ENCODE measurements at regions not wholly inside any gene's neighbourhood (a gene's known extent, or its start where the extent isn't known, plus 50 kb on each side); places are given as distances from the start of the nearest gene placed in this dataset.

DNA sequence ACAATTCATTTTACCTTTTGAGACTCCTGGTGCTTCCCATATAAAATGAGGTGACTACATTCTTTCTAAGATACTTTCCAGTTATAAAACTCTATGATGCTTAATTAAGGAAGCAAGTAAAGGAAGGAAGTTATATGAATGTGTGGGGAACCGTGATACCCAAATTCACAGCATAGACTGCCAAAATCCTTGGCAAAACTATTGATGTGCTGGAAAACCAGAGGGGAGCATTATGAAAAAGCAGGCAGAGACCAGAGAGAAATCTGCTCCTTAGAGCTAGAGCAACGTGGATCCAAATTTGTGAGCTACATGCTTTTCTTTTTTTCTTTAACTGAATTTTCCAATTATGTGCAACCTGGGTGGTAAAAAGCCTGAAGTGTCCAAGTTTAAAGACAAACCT, 201.4 kb upstream of the USP25 start:
- Histone ChIP-seq H3K4me1 (no peaks in the 10 kb centered on the region), H2AFZ (replicated peaks) (no peak overlapping the region), H3K27ac (no peak overlapping the region), H3K4me2 (no peak overlapping the region), H3K27me3 (no peaks in the 10 kb centered on the region), H4K20me1 (ENCODE audit: low read depth) (no peaks in the 10 kb centered on the region), H3K79me2 (ENCODE audit: low read depth) (no peaks in the 10 kb centered on the region), H3K4me3 (no peak overlapping the region), H3F3A (ENCODE audit: low read depth) (no peaks in the 10 kb centered on the region), H3K36me3 (no peaks in the 10 kb centered on the region), H3K9me3 (ENCODE audit: low read depth) (no peaks in the 10 kb centered on the region), H3K9ac (no peak overlapping the region)
- H3K27me3 Mint-ChIP-seq (ENCODE audit: insufficient read depth, low read depth) = no peaks in the 10 kb centered on the region
- H3K4me3 Mint-ChIP-seq = no peak overlapping the region
- no peak for TF ChIP-seq EZH2phosphoT487 (IDR thresholded peaks at IDR 0.05)
- TF ChIP-seq, protein P1, sequence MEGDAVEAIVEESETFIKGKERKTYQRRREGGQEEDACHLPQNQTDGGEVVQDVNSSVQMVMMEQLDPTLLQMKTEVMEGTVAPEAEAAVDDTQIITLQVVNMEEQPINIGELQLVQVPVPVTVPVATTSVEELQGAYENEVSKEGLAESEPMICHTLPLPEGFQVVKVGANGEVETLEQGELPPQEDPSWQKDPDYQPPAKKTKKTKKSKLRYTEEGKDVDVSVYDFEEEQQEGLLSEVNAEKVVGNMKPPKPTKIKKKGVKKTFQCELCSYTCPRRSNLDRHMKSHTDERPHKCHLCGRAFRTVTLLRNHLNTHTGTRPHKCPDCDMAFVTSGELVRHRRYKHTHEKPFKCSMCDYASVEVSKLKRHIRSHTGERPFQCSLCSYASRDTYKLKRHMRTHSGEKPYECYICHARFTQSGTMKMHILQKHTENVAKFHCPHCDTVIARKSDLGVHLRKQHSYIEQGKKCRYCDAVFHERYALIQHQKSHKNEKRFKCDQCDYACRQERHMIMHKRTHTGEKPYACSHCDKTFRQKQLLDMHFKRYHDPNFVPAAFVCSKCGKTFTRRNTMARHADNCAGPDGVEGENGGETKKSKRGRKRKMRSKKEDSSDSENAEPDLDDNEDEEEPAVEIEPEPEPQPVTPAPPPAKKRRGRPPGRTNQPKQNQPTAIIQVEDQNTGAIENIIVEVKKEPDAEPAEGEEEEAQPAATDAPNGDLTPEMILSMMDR (IDR thresholded peaks at IDR 0.05) = no peak
- TF ChIP-seq EZH2 (IDR thresholded peaks at IDR 0.05) = no peak
- H3K9me3 Mint-ChIP-seq = peaks cover 8% of the 10 kb centered on the region
- no peak for DNase-seq (ENCODE audit: low spot score)
- no peak overlapping the region for H3K27ac Mint-ChIP-seq
- no peaks in the 10 kb centered on the region for H3K4me1 Mint-ChIP-seq
- H3K36me3 Mint-ChIP-seq = no peaks in the 10 kb centered on the region

DNA sequence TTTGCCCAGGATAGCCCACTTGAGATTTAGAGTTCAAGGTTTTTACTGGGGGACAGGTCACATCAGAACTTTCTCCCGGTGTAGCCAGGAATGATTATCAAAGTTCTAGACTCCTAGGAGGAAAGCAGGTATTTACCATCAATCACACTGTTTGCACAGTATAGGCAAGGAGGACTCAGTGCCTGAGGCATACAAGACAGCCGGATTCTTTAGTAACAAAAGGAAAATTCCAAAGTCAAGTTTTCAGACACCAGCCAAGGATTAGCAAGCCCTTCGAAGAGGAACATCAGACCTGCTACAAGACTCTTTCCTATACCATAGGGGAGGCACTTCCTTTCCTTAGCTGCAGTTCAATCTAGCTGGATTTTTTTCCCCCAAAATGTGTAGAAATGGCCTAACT, 197.8 kb upstream of the USP25 start:
- no peaks in the 10 kb centered on the region for H3K27me3 Mint-ChIP-seq (ENCODE audit: insufficient read depth, low read depth)
- Histone ChIP-seq H4K20me1 (ENCODE audit: low read depth) (no peaks in the 10 kb centered on the region), H3K9me3 (ENCODE audit: low read depth) (no peaks in the 10 kb centered on the region), H3K27me3 (no peaks in the 10 kb centered on the region), H2AFZ (replicated peaks) (no peak overlapping the region), H3K9ac (no peak overlapping the region), H3K79me2 (ENCODE audit: low read depth) (no peaks in the 10 kb centered on the region), H3K27ac (no peak overlapping the region), H3F3A (ENCODE audit: low read depth) (no peaks in the 10 kb centered on the region), H3K4me2 (no peak overlapping the region), H3K36me3 (no peaks in the 10 kb centered on the region), H3K4me1 (no peaks in the 10 kb centered on the region), H3K4me3 (no peak overlapping the region)
- TF ChIP-seq EZH2phosphoT487 (IDR thresholded peaks at IDR 0.05) (no peak), EZH2 (IDR thresholded peaks at IDR 0.05) (no peak)
- TF ChIP-seq, protein P1 (IDR thresholded peaks at IDR 0.05) = no peak
- H3K4me3 Mint-ChIP-seq = no peak overlapping the region
- DNase-seq (ENCODE audit: low spot score) = no peak
- no peaks in the 10 kb centered on the region for H3K4me1 Mint-ChIP-seq
- H3K9me3 Mint-ChIP-seq = peaks cover 3% of the 10 kb centered on the region
- no peak overlapping the region for H3K27ac Mint-ChIP-seq
- H3K36me3 Mint-ChIP-seq = no peaks in the 10 kb centered on the region

DNA sequence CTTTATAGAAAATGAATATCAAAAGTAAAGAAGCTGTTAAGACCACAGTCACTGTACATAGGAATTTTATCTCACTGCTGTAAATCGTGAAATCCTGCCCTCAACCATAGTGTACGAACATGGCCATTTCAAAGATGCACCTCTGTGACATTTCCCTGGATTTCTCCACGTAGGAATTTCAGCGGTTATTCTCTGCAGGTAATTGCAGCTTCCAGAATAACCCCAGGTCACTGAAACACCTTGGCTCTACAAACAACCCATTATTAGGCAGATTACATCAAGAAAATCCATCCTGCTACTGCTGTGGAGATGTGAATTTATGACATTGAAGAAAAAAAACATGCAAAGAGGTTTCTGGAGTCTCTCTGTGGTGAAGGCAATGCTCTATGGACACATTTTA, 196.2 kb upstream of the USP25 start:
- no peak overlapping the region for H3K27ac ChIP-seq
- H3K79me2 ChIP-seq (ENCODE audit: low read depth) = no peaks in the 10 kb centered on the region
- Mint-ChIP-seq H3K4me1 (no peaks in the 10 kb centered on the region), H3K4me3 (no peak overlapping the region), H3K27me3 (ENCODE audit: insufficient read depth, low read depth) (no peaks in the 10 kb centered on the region), H3K27ac (no peak overlapping the region), H3K36me3 (no peaks in the 10 kb centered on the region), H3K9me3 (peaks cover 3% of the 10 kb centered on the region)
- H3K27me3 ChIP-seq = no peaks in the 10 kb centered on the region
- H3K9ac ChIP-seq = no peak overlapping the region
- H3K4me3 ChIP-seq = no peak overlapping the region
- H3K9me3 ChIP-seq (ENCODE audit: low read depth) = no peaks in the 10 kb centered on the region
- no peaks in the 10 kb centered on the region for H4K20me1 ChIP-seq (ENCODE audit: low read depth)
- no peaks in the 10 kb centered on the region for H3K36me3 ChIP-seq
- no peak overlapping the region for H2AFZ ChIP-seq (replicated peaks)
- TF ChIP-seq EZH2phosphoT487 (IDR thresholded peaks at IDR 0.05) (no peak), EZH2 (IDR thresholded peaks at IDR 0.05) (no peak)
- TF ChIP-seq, protein P1 (IDR thresholded peaks at IDR 0.05) = no peak
- H3K4me1 ChIP-seq = no peaks in the 10 kb centered on the region
- no peaks in the 10 kb centered on the region for H3F3A ChIP-seq (ENCODE audit: low read depth)
- H3K4me2 ChIP-seq = no peak overlapping the region
- DNase-seq (ENCODE audit: low spot score) = no peak

Measured in neural progenitor cell (in vitro differentiated cells).